A549 (cell line): ENCODE measurements at regions not wholly inside any gene's neighbourhood (a gene's known extent, or its start where the extent isn't known, plus 50 kb on each side); places are given as distances from the start of the nearest gene placed in this dataset.
"Not testable (repeated sequence)": the region's sequence is repeated elsewhere in the genome, so short reads cannot be mapped to it uniquely, and the experiment has no call there.

ENCODE experiments used
- ATAC-seq, 2 experiments: fragments of 200-7000 bp in 1 of 2; fragments of >200 bp in 1 of 2; cut with Nextera tagmentation in 1 of 2; cut with Tn5 transposase in 1 of 2; 3 replicates each; pipeline versions ENCODE4 v1.8.0 to v1.9.1; 2018 to 2020; ENCODE audit warnings: mild to moderate bottlenecking in 1 of 2, moderate library complexity in 1 of 2
- CTCF ChIA-PET: fragments of 300-600 bp; sonication (Branson Sonifier 250); formaldehyde crosslinking; extraction: SDS; loops from one replicate; lab custom pipeline; 2021; ENCODE audit warnings: antibody characterized with exemption, inconsistent platforms; lab: Yijun Ruan, JAX
- POLR2A ChIA-PET: fragments of 350-600 bp; formaldehyde crosslinking; extraction: SDS; loops from one replicate; lab custom pipeline; 2021; ENCODE audit warnings: antibody characterized with exemption, inconsistent platforms; lab: Yijun Ruan, JAX
- DNase-seq, 2 experiments: peaks; one replicate each; pipeline versions ENCODE4 v3.0.0 to v3.0.0-alpha.2; 2011 to 2016; ENCODE audit warnings: low read depth in 1 of 2, low spot score in 1 of 2
- FAIRE-seq: peaks from 2 replicates; lab custom pipeline; 2011; peaks lifted over from hg19 to GRCh38; lab: Jason Lieb, UNC
- H3K27ac ChIP-seq, 2 experiments: fragments of >200 bp; sonication (Bioruptor Twin); formaldehyde crosslinking; 3 replicates each; pipeline ENCODE4 v1.5.1; 2016 to 2017
- H3K4me1 ChIP-seq: fragments of >200 bp; sonication (Bioruptor Twin); formaldehyde crosslinking; 3 replicates; pipeline ENCODE4 v1.6.1; 2016
- H3K4me2 ChIP-seq: fragments of >200 bp; sonication (Bioruptor Twin); formaldehyde crosslinking; 3 replicates; pipeline ENCODE4 v1.6.1; 2016
- H3K4me3 ChIP-seq: fragments of >200 bp; sonication (Bioruptor Twin); formaldehyde crosslinking; 3 replicates; pipeline ENCODE4 v1.5.1; 2016
- H3K9me3 ChIP-seq: fragments of >200 bp; sonication (Bioruptor Twin); formaldehyde crosslinking; 3 replicates; pipeline ENCODE4 v1.6.1; 2016
- CTCF ChIP-seq: fragments of >200 bp; sonication (Bioruptor Twin); formaldehyde crosslinking; IDR thresholded peaks from 3 replicates; pipeline ENCODE4 v1.5.1; 2016
- EP300 ChIP-seq, 2 experiments: fragments of >200 bp; sonication (Bioruptor Twin); formaldehyde crosslinking; IDR thresholded peaks; 2 replicates in 1 of 2; 3 replicates in 1 of 2; pipeline ENCODE4 v1.6.1; 2016 to 2017
- ESRRA ChIP-seq: fragments of 150-350 bp; IDR thresholded peaks from 2 replicates; pipeline ENCODE4 v1.6.1; 2014; ENCODE audit warnings: mild to moderate bottlenecking, low read length, borderline replicate concordance
- GATA3 ChIP-seq: IDR thresholded peaks from 2 replicates; pipeline ENCODE4 v1.6.1; 2012; ENCODE audit warnings: borderline replicate concordance
- HDAC2 ChIP-seq: fragments of 200-600 bp; sonication (generic); IDR thresholded peaks from 2 replicates; pipeline ENCODE4 v1.6.1; 2016
- HES2 ChIP-seq: fragments of >200 bp; sonication (Bioruptor Twin); formaldehyde crosslinking; IDR thresholded peaks from 2 replicates; pipeline ENCODE4 v1.6.1; 2016
- HEYL ChIP-seq: fragments of 250-450 bp; sonication (Bioruptor Pico); IDR thresholded peaks from 2 replicates; pipeline ENCODE4 v1.8.0; 2021; ENCODE audit warnings: mild to moderate bottlenecking, moderate library complexity
- HOXA7 ChIP-seq: fragments of 250-450 bp; sonication (Bioruptor Pico); IDR thresholded peaks from 2 replicates; pipeline ENCODE4 v1.5.0; 2020; ENCODE audit warnings: mild to moderate bottlenecking, moderate library complexity
- HOXB13 ChIP-seq: fragments of 250-450 bp; sonication (Bioruptor Pico); IDR thresholded peaks from 2 replicates; pipeline ENCODE4 v1.5.0; 2020; ENCODE audit warnings: low read depth, mild to moderate bottlenecking, moderate library complexity
- KDM1A ChIP-seq: fragments of 200-600 bp; sonication (generic); IDR thresholded peaks from 2 replicates; pipeline ENCODE4 v1.6.1; 2016; ENCODE audit warnings: low read depth, mild to moderate bottlenecking
- NR3C1 ChIP-seq: fragments of >200 bp; sonication (Bioruptor Twin); formaldehyde crosslinking; IDR thresholded peaks from 3 replicates; pipeline ENCODE4 v1.6.1; 2017
- POLR2AphosphoS2 ChIP-seq: conservative IDR thresholded peaks from 2 replicates; pipeline ENCODE4 v1.6.1; 2012; ENCODE audit warnings: low read length, improper control_type of control experiment, inconsistent platforms
- RARB ChIP-seq: fragments of 250-450 bp; sonication (Bioruptor Pico); IDR thresholded peaks from 2 replicates; pipeline ENCODE4 v1.8.0; 2021; ENCODE audit warnings: mild to moderate bottlenecking, moderate library complexity
- RNF2 ChIP-seq: fragments of 200-600 bp; sonication (generic); IDR thresholded peaks from 2 replicates; pipeline ENCODE4 v1.6.1; 2016; ENCODE audit warnings: low read depth, mild to moderate bottlenecking, antibody characterized with exemption, moderate library complexity, borderline replicate concordance
- SREBF2 ChIP-seq: fragments of 450-650 bp; IDR thresholded peaks from 2 replicates; pipeline ENCODE4 v1.6.1; 2014; ENCODE audit warnings: mild to moderate bottlenecking, moderate library complexity
- TP53 ChIP-seq: fragments of 250-450 bp; sonication (Bioruptor Pico); IDR thresholded peaks from 2 replicates; pipeline ENCODE4 v1.5.0; 2021; ENCODE audit warnings: mild to moderate bottlenecking, moderate library complexity
- ZC3H11A ChIP-seq: fragments of 450-650 bp; IDR thresholded peaks from 2 replicates; pipeline ENCODE4 v1.6.1; 2014; ENCODE audit warnings: antibody characterized with exemption, mild to moderate bottlenecking
- ZFP36 ChIP-seq: fragments of 450-650 bp; IDR thresholded peaks from 2 replicates; pipeline ENCODE4 v1.6.1; 2014; ENCODE audit warnings: borderline replicate concordance; ENCODE audit not compliant: partially characterized antibody
- WGBS: methylation state at CpG from one replicate; pipeline ENCODE4 v1.1.6; 2017; ENCODE audit errors: missing lambda C conversion rate; 5-methylcytosine and 5-hydroxymethylcytosine counted together
- TF ChIP-seq, protein P1 (sequence below): IDR thresholded peaks from 2 replicates; pipeline ENCODE4 v1.6.1; 2012

DNA sequence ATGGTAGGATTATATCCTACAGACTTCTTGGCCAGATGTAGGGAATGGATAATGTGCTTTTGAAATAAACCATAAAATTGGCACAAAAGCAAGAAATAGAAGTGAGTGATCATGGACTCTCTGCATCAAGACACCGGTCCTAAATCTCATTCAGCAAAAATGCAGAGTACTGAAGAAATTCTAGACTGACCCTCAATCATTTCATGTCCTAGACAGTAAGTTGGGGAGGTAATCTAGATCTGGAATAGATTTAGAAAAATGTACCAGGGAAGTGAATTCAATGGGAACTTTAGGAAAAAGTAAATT is 69.7 kb upstream of the ADTRP start:
- Histone ChIP-seq H3K4me2 (no peak overlapping the region), H3K27ac (no peak overlapping the region), H3K9me3 (no peaks in the 10 kb centered on the region), H3K4me3 (no peak overlapping the region)
- CTCF ChIA-PET: interaction anchor here (1.2 kb wide), 1 partner anchor 160 kb away, joined by 3 read pairs; no protein-coding TSS in a partner anchor
- no peak for DNase-seq
- TF ChIP-seq SREBF2: no peak
- no peak for TF ChIP-seq HOXA7 (CRISPR knock-in tag)
- TF ChIP-seq TP53 (CRISPR knock-in tag): no peak
- no peak for TF ChIP-seq ESRRA
- TF ChIP-seq CTCF: no peak
- no peak for TF ChIP-seq ZFP36
- no peak for TF ChIP-seq POLR2AphosphoS2
- TF ChIP-seq, all 56 proteins: peak for 0
- POLR2A ChIA-PET: no interaction called here
- 78% methylated on average over 1 of the region's 1 CpG for WGBS
- ATAC-seq: no peak
- H3K4me1 ChIP-seq: 0 out of 3 replicates have a peak, but pooled peaks cover 5% of the 10 kb centered on the region
- FAIRE-seq: no peak

GRCh38 chr6:11847515-11848345 is 69.1 kb upstream of the ADTRP start:
- ChIA-PET CTCF (interaction anchor here (1.2 kb wide), 1 partner anchor 159 kb away, joined by 3 read pairs; no protein-coding TSS in a partner anchor), POLR2A (no interaction called here)
- Histone ChIP-seq H3K9me3 (no peaks in the 10 kb centered on the region), H3K4me3 (no peak overlapping the region), H3K4me1 (0 out of 3 replicates have a peak, but pooled peaks cover 5% of the 10 kb centered on the region), H3K27ac (no peak overlapping the region), H3K4me2 (no peak overlapping the region)
- ATAC-seq (no peak), FAIRE-seq (no peak), DNase-seq (no peak)
- TF ChIP-seq HES2: no peak
- no peak for TF ChIP-seq NR3C1
- TF ChIP-seq ZFP36: no peak
- no peak for TF ChIP-seq HEYL (CRISPR knock-in tag)
- no peak for TF ChIP-seq HDAC2
- no peak for TF ChIP-seq KDM1A
- TF ChIP-seq, protein P1, sequence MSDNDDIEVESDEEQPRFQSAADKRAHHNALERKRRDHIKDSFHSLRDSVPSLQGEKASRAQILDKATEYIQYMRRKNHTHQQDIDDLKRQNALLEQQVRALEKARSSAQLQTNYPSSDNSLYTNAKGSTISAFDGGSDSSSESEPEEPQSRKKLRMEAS: no peak
- no peak for TF ChIP-seq EP300 (IDR thresholded peaks at IDR 0.05)
- 78% methylated on average over 6 of the region's 6 CpGs for WGBS

DNA sequence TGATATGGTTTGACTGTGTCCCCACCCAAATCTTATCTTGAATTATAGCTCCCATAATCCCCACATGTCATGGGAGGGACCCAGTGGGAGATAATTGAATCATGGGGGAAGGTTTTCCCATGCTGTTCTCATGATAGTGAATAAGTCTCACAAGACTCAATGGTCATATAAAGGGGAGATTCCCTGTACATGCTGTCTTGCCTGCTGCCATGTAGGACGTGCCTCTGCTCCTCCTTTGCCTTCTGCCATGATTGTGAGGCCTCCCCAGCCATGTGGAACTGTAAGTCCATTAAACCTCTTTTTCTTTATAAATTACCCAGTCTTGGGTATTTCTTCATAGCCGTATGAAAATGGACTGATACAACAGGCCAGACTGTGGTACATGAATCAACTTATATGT is 68.5 kb upstream of the ADTRP start:
- H3K27ac ChIP-seq, H3K4me1 ChIP-seq, FAIRE-seq, ATAC-seq, H3K9me3 ChIP-seq, H3K4me2 ChIP-seq, DNase-seq, POLR2A ChIA-PET, H3K4me3 ChIP-seq: not testable (repeated sequence)
- CTCF ChIA-PET: interaction anchor here (1.2 kb wide), 1 partner anchor 158 kb away, joined by 3 read pairs; no protein-coding TSS in a partner anchor
- 61% methylated on average over 2 of the region's 2 CpGs for WGBS

GRCh38 chr6:11845664-11846577 is 67.3 kb upstream of the ADTRP start:
- POLR2A ChIA-PET: no interaction called here
- Histone ChIP-seq H3K4me3 (no peak overlapping the region), H3K27ac (no peak overlapping the region), H3K9me3 (no peaks in the 10 kb centered on the region), H3K4me1 (0 out of 3 replicates have a peak, but pooled peaks cover 5% of the 10 kb centered on the region), H3K4me2 (no peak overlapping the region)
- no peak for FAIRE-seq
- TF ChIP-seq RNF2 (no peak), GATA3 (no peak), HOXB13 (no peak), HDAC2 (no peak), ZC3H11A (no peak), POLR2AphosphoS2 (no peak), RARB (CRISPR knock-in tag) (no peak)
- CTCF ChIA-PET: no interaction called here
- 65% methylated on average over 5 of the region's 5 CpGs for WGBS
- ATAC-seq: no peak
- DNase-seq: no peak

DNA sequence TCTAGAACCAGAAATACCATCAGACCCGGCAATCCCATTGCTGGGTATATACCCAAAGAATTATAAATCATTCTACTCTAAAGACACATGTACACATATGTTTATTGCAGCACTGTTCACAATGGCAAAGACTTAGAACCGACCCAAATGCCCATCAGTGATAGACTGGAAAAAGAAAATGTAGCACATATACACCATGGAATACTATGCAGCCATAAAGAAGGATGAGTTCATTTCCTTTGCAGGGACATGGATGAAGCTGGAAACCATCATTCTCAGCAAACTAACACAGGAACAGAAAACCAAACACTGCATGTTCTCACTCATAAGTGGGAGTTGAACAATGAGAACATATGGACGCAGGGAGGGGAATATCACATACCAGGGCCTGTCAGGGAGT is 64.2 kb upstream of the ADTRP start:
- POLR2A ChIA-PET: not testable (repeated sequence)
- 40% methylated on average over 3 of the region's 3 CpGs for WGBS

More for the DNA sequence above, 64.2 kb upstream of the ADTRP start:
- FAIRE-seq, H3K9me3 ChIP-seq, CTCF ChIA-PET, H3K4me3 ChIP-seq, DNase-seq, H3K4me1 ChIP-seq, ATAC-seq, H3K27ac ChIP-seq, H3K4me2 ChIP-seq: not testable (repeated sequence)
